GM12891 (cell line): ENCODE measurements at regions not wholly inside any gene's neighbourhood (a gene's known extent, or its start where the extent isn't known, plus 50 kb on each side); places are given as distances from the start of the nearest gene placed in this dataset.

Experiments
- DNase-seq: peaks from one replicate; pipeline ENCODE4 v3.0.0; 2011; ENCODE audit warnings: low spot score; ENCODE audit not compliant: insufficient read length
- FAIRE-seq: peaks from 2 replicates; lab custom pipeline; 2011; peaks lifted over from hg19 to GRCh38; lab: Jason Lieb, UNC
- PAX5 ChIP-seq: IDR thresholded peaks from 2 replicates; pipeline ENCODE4 v1.6.1; 2011; ENCODE audit warnings: low read length, moderate library complexity, mild to moderate bottlenecking; ENCODE audit not compliant: insufficient read depth, severe bottlenecking
- POLR2A ChIP-seq: IDR thresholded peaks from 2 replicates; pipeline ENCODE4 v1.6.1; 2011; ENCODE audit warnings: low read depth, low read length, control low read depth
- POLR2AphosphoS5 ChIP-seq: IDR thresholded peaks from 2 replicates; pipeline ENCODE4 v1.6.1; 2011; ENCODE audit warnings: low read depth, low read length, control low read depth
- POU2F2 ChIP-seq: IDR thresholded peaks from 2 replicates; pipeline ENCODE4 v1.6.1; 2011; ENCODE audit warnings: low read depth, mild to moderate bottlenecking, control low read depth, low read length, moderate library complexity
- SPI1 ChIP-seq: IDR thresholded peaks from 2 replicates; pipeline ENCODE4 v1.6.1; 2011; ENCODE audit warnings: low read depth, low read length, control low read depth
- TAF1 ChIP-seq: IDR thresholded peaks from 2 replicates; pipeline ENCODE4 v1.6.1; 2011; ENCODE audit warnings: low read depth, low read length, control low read depth

- no peak for TF ChIP-seq POLR2A
- DNase-seq (no peak), FAIRE-seq (no peak)
Measured at GRCh38 chr12:114943601-114944000, 259.6 kb upstream of the TBX3 start.

- DNase-seq (no peak), FAIRE-seq (no peak)
- TF ChIP-seq PAX5 = no peak
Measured at GRCh38 chr12:114938487-114939210, 254.7 kb upstream of the TBX3 start.

GRCh38 chr12:114936148-114937079, 252.4 kb upstream of the TBX3 start:
- FAIRE-seq (no peak), DNase-seq (no peak)
- TF ChIP-seq POLR2A (no peak), PAX5 (no peak), SPI1 (no peak), POU2F2 (no peak), POLR2AphosphoS5 (no peak), TAF1 (no peak)

- DNase-seq (no peak), FAIRE-seq (no peak)
- TF ChIP-seq TAF1 (no peak), PAX5 (no peak), POU2F2 (no peak)
Measured at GRCh38 chr12:114935658-114936057, 251.7 kb upstream of the TBX3 start.

- FAIRE-seq (no peak), DNase-seq (no peak)
- TF ChIP-seq POLR2AphosphoS5 (no peak), SPI1 (no peak), POLR2A (no peak), TAF1 (no peak), PAX5 (no peak), POU2F2 (no peak)
Measured at GRCh38 chr12:114933428-114934160, 249.6 kb upstream of the TBX3 start.

- TF ChIP-seq SPI1 (no peak), TAF1 (no peak), POU2F2 (no peak), PAX5 (no peak), POLR2AphosphoS5 (no peak), POLR2A (no peak)
- DNase-seq (no peak), FAIRE-seq (no peak)
Measured at GRCh38 chr12:114932806-114933205, 248.8 kb upstream of the TBX3 start.

GRCh38 chr12:114931025-114931424, 247.1 kb upstream of the TBX3 start:
- TF ChIP-seq POLR2AphosphoS5 = no peak
- no peak for TF ChIP-seq TAF1
- no peak for TF ChIP-seq PAX5
- no peak for TF ChIP-seq SPI1
- no peak for TF ChIP-seq POLR2A
- no peak for TF ChIP-seq POU2F2
- no peak for DNase-seq
- no peak for FAIRE-seq

GRCh38 chr12:114926341-114926740, 242.4 kb upstream of the TBX3 start:
- no peak for DNase-seq
- FAIRE-seq = no peak
- TF ChIP-seq SPI1 = no peak
- no peak for TF ChIP-seq POLR2AphosphoS5
- no peak for TF ChIP-seq PAX5
- TF ChIP-seq POLR2A = no peak
- no peak for TF ChIP-seq POU2F2

GRCh38 chr12:114924946-114925475, 241.0 kb upstream of the TBX3 start:
- no peak for FAIRE-seq
- TF ChIP-seq TAF1 (no peak), PAX5 (no peak), POU2F2 (no peak), SPI1 (no peak), POLR2AphosphoS5 (no peak), POLR2A (no peak)
- no peak for DNase-seq

GRCh38 chr12:114921781-114922180, 237.8 kb upstream of the TBX3 start:
- no peak for TF ChIP-seq SPI1
- TF ChIP-seq TAF1 = no peak
- no peak for TF ChIP-seq POLR2AphosphoS5
- no peak for TF ChIP-seq POU2F2
- no peak for TF ChIP-seq PAX5
- no peak for TF ChIP-seq POLR2A
- DNase-seq = no peak
- no peak for FAIRE-seq
